CD4-positive, alpha-beta T cell (primary cell): ENCODE measurements at regions not wholly inside any gene's neighbourhood (a gene's known extent, or its start where the extent isn't known, plus 50 kb on each side); places are given as distances from the start of the nearest gene placed in this dataset.

Source experiments
- ATAC-seq: fragments of 200-7000 bp; cut with Tn5 transposase; one replicate; pipeline ENCODE4 v1.10.0; 2022; ENCODE audit warnings: mild to moderate bottlenecking; ENCODE audit not compliant: poor library complexity
- CTCF ChIA-PET: fragments of 350-600 bp; sonication (Branson Sonifier 250); formaldehyde crosslinking; loops from one replicate; lab custom pipeline; 2021; ENCODE audit warnings: antibody characterized with exemption, inconsistent platforms; lab: Charles Lee
- POLR2A ChIA-PET: fragments of 350-600 bp; sonication (Branson Sonifier 250); formaldehyde crosslinking; loops from one replicate; lab custom pipeline; 2021; ENCODE audit warnings: antibody characterized with exemption, inconsistent platforms; lab: Charles Lee
- DNase-seq, 14 experiments: peaks; one replicate each; pipeline ENCODE4 v3.0.0-alpha.2; 2013 to 2020; ENCODE audit warnings: mixed read lengths in 2 of 14
- H3K27ac ChIP-seq, 2 donors: one replicate each; pipeline versions ENCODE4 v1.5.1 to v1.7.0; 2013; ENCODE audit warnings: low read length in 2 of 2, low read depth in 1 of 2, mild to moderate bottlenecking in 1 of 2
- H3K27me3 ChIP-seq, 2 experiments: 1 replicate in 1 of 2; 2 replicates in 1 of 2; pipeline versions ENCODE4 v1.6.1 to v1.7.0; 2013; ENCODE audit warnings: low read length in 2 of 2, control low read depth in 1 of 2, mild to moderate bottlenecking in 1 of 2, moderate library complexity in 1 of 2; ENCODE audit not compliant: insufficient read depth in 2 of 2, control insufficient read depth in 1 of 2
- H3K36me3 ChIP-seq: one replicate; pipeline ENCODE4 v1.6.1; 2013; ENCODE audit warnings: low read length, control low read depth; ENCODE audit not compliant: insufficient read depth
- H3K4me1 ChIP-seq: one replicate; pipeline ENCODE4 v1.6.1; 2013; ENCODE audit warnings: low read length, control low read depth; ENCODE audit not compliant: insufficient read depth
- H3K4me3 ChIP-seq: one replicate; pipeline ENCODE4 v1.5.1; 2013; ENCODE audit warnings: mild to moderate bottlenecking, low read length, moderate library complexity
- H3K9me3 ChIP-seq, 2 experiments: 1 replicate in 1 of 2; 2 replicates in 1 of 2; pipeline versions ENCODE4 v1.6.1 to v1.7.0; 2013; ENCODE audit warnings: low read length in 2 of 2, mild to moderate bottlenecking in 2 of 2, control low read depth in 1 of 2, moderate library complexity in 1 of 2; ENCODE audit not compliant: control insufficient read depth in 1 of 2, insufficient read depth in 1 of 2
- H3K27ac Mint-ChIP-seq: one replicate; pipeline ENCODE4 v1.8.0; 2020; ENCODE audit warnings: mixed read lengths
- H3K27me3 Mint-ChIP-seq: one replicate; pipeline ENCODE4 v1.8.0; 2021; ENCODE audit warnings: mixed read lengths
- H3K36me3 Mint-ChIP-seq: one replicate; pipeline ENCODE4 v1.8.0; 2021; ENCODE audit warnings: low read depth, mixed read lengths
- H3K4me1 Mint-ChIP-seq: one replicate; pipeline ENCODE4 v1.8.0; 2021; ENCODE audit warnings: low read depth, mixed read lengths
- H3K4me3 Mint-ChIP-seq: one replicate; pipeline ENCODE4 v1.8.0; 2020; ENCODE audit warnings: mild to moderate bottlenecking, mixed read lengths
- H3K9me3 Mint-ChIP-seq: one replicate; pipeline ENCODE4 v1.8.0; 2020; ENCODE audit warnings: mixed read lengths
- intact Hi-C, 2 experiments: fragments of 100-400 bp; cut with DNase I in 1 of 2; cut with micrococcal nuclease in 1 of 2; formaldehyde crosslinking; loops; one replicate each; pipeline versions ENCODE4 v1.15.1 to v1.9.0; 2023 to 2025; cut with DNase I, micrococcal nuclease
- TF ChIP-seq, protein P1 (sequence below): fragments of 200-600 bp; IDR thresholded peaks from one replicate; pipeline ENCODE4 v1.8.0; 2022; ENCODE audit warnings: antibody characterized with exemption, mild to moderate bottlenecking

DNA sequence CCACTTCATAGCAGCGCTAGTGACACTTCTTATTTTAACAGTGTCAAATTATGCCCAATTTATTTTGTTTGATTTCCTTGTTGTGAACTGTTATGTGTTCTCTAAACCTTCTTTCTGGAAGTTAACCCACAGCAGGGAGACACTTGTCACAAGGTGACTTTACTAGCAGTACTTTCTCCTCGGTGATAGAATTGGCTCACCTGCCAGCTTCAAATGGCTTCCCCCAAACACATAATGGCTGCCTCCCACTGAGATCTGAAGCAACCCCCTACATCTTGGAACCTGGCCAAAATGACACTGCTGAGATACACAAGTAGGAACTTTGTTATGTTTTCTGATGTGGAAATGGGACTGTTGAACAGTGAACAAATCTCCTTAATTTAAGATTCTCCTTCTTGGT is 238.8 kb upstream of the DPH6 start:
- H3K27me3 Mint-ChIP-seq, result no peaks in the 10 kb centered on the region
- H3K4me3 Mint-ChIP-seq, result no peak overlapping the region
- H3K4me3 ChIP-seq, result no peak overlapping the region
- DNase-seq (no peak), ATAC-seq (no peak)
- H3K4me1 Mint-ChIP-seq, result no peaks in the 10 kb centered on the region
- no peaks in the 10 kb centered on the region for H3K36me3 ChIP-seq
- intact Hi-C loops, result no loop called here
- H3K9me3 ChIP-seq, result no peaks in the 10 kb centered on the region
- POLR2A ChIA-PET, result no interaction called here
- TF ChIP-seq, protein P1, sequence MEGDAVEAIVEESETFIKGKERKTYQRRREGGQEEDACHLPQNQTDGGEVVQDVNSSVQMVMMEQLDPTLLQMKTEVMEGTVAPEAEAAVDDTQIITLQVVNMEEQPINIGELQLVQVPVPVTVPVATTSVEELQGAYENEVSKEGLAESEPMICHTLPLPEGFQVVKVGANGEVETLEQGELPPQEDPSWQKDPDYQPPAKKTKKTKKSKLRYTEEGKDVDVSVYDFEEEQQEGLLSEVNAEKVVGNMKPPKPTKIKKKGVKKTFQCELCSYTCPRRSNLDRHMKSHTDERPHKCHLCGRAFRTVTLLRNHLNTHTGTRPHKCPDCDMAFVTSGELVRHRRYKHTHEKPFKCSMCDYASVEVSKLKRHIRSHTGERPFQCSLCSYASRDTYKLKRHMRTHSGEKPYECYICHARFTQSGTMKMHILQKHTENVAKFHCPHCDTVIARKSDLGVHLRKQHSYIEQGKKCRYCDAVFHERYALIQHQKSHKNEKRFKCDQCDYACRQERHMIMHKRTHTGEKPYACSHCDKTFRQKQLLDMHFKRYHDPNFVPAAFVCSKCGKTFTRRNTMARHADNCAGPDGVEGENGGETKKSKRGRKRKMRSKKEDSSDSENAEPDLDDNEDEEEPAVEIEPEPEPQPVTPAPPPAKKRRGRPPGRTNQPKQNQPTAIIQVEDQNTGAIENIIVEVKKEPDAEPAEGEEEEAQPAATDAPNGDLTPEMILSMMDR, result no peak
- H3K9me3 Mint-ChIP-seq, result peaks cover 2% of the 10 kb centered on the region
- H3K27me3 ChIP-seq, result no peaks in the 10 kb centered on the region
- no peak overlapping the region for H3K27ac Mint-ChIP-seq
- H3K36me3 Mint-ChIP-seq, result no peaks in the 10 kb centered on the region
- H3K4me1 ChIP-seq, result no peaks in the 10 kb centered on the region
- CTCF ChIA-PET, result no interaction called here
- H3K27ac ChIP-seq, result no peak overlapping the region

DNA sequence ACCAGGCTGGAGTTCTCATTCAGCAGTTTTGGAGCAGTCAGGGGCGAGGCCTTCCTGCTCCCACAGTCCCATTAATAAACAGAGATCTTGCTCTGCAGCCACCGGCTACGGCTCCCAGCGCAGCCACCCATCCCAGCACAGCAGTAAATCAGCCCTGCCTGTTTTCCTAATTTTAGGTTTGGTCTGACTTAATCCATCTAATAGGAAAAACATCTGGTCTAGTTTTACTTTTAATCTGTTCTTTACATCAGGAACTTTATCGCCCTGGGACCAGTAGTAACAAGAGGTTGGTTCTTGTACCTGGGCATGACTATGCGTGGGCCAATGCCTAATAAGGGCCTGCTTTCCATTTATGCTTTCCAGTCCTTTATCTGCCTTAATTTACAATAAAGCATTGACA is 264.0 kb upstream of the DPH6 start:
- TF ChIP-seq, protein P1, result no peak
- CTCF ChIA-PET, result no interaction called here
- Histone ChIP-seq H3K27me3 (no peaks in the 10 kb centered on the region), H3K4me1 (no peaks in the 10 kb centered on the region), H3K9me3 (no peaks in the 10 kb centered on the region), H3K36me3 (no peaks in the 10 kb centered on the region), H3K4me3 (no peak overlapping the region), H3K27ac (no peak overlapping the region)
- Mint-ChIP-seq H3K27ac (no peak overlapping the region), H3K9me3 (no peaks in the 10 kb centered on the region), H3K27me3 (no peaks in the 10 kb centered on the region), H3K4me3 (no peak overlapping the region), H3K36me3 (no peaks in the 10 kb centered on the region), H3K4me1 (no peaks in the 10 kb centered on the region)
- POLR2A ChIA-PET, result no interaction called here
- DNase-seq (no peak), ATAC-seq (no peak)
- intact Hi-C loops, result no loop called here

DNA sequence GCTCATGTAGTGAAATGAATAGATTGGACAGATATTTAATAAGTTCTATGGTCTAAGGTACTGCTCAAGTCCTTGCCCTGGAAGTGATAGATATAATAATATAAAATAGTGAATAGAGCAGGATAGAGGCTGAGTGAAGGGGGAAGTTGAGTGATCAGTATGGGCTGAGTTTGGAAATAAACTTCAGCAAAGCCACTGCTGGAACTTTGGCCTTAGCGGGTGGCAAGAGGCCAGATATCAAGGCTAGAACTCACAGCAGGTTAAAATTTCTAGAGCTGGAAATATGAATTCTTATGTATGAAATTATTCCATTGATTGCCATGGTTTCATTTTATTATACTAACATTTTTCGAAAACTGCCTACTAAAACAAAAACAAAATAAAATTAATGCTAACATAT is 267.6 kb upstream of the DPH6 start:
- POLR2A ChIA-PET, result no interaction called here

More for the DNA sequence above, 267.6 kb upstream of the DPH6 start:
- no peak overlapping the region for H3K4me3 Mint-ChIP-seq
- no peaks in the 10 kb centered on the region for H3K4me1 Mint-ChIP-seq
- no peaks in the 10 kb centered on the region for H3K9me3 Mint-ChIP-seq
- TF ChIP-seq, protein P1, result no peak
- Histone ChIP-seq H3K36me3 (no peaks in the 10 kb centered on the region), H3K4me1 (no peaks in the 10 kb centered on the region), H3K27ac (no peak overlapping the region), H3K9me3 (no peaks in the 10 kb centered on the region), H3K4me3 (no peak overlapping the region), H3K27me3 (no peaks in the 10 kb centered on the region)
- H3K36me3 Mint-ChIP-seq, result no peaks in the 10 kb centered on the region
- intact Hi-C loops, result no loop called here
- H3K27ac Mint-ChIP-seq, result no peak overlapping the region
- no peaks in the 10 kb centered on the region for H3K27me3 Mint-ChIP-seq
- ATAC-seq (no peak), DNase-seq (no peak)
- CTCF ChIA-PET, result no interaction called here
